Fibroblast of mammary gland (primary cell): ENCODE measurements at regions not wholly inside any gene's neighbourhood (a gene's known extent, or its start where the extent isn't known, plus 50 kb on each side); places are given as distances from the start of the nearest gene placed in this dataset.

Experiments used
- DNase-seq: peaks from one replicate; pipeline ENCODE4 v3.0.0-alpha.2; 2010; ENCODE audit warnings: low read depth
- H3K4me3 ChIP-seq: 2 replicates; pipeline ENCODE4 v1.5.1; 2011; ENCODE audit warnings: low read depth, mild to moderate bottlenecking, low read length, moderate library complexity; ENCODE audit not compliant: control insufficient read depth
- CTCF ChIP-seq: conservative IDR thresholded peaks from 2 replicates; pipeline ENCODE4 v1.5.1; 2011; ENCODE audit warnings: low read depth, low read length, inconsistent platforms; ENCODE audit not compliant: control insufficient read depth, insufficient read depth

GRCh38 chr10:128751284-128751683, 625.1 kb upstream of the MKI67 start:
- no peak for DNase-seq
- TF ChIP-seq CTCF, result no peak
- H3K4me3 ChIP-seq, result no peak overlapping the region

- TF ChIP-seq CTCF, result no peak
- H3K4me3 ChIP-seq, result no peak overlapping the region
- DNase-seq, result no peak
These were observed 625.6 kb upstream of the MKI67 start for GRCh38 chr10:128751851-128752250.

- no peak for TF ChIP-seq CTCF
- no peak for DNase-seq
- H3K4me3 ChIP-seq, result no peak overlapping the region
These were observed 633.0 kb upstream of the MKI67 start for GRCh38 chr10:128759174-128759573.

DNA sequence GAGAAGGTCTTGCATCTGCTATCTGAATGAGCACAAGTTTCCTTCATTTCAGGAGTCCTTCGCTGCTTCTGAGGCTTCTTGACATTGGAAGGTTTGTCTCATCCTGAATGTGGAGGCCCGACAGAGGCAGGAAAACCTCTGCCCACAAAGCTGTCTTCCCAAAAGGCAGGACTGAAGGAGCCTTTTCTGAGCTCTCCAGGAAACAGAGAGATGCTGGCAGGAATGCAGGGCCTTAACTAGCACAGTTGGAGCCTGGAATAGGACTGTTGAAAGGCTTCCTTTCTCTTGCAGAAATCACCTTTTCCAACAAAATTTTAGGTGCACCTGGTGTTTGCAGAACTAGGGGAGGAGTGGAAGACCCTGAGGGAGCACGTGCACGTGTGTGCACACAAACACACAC, 637.4 kb upstream of the MKI67 start:
- H3K4me3 ChIP-seq, result no peak overlapping the region
- TF ChIP-seq CTCF, result no peak
- no peak for DNase-seq

DNA sequence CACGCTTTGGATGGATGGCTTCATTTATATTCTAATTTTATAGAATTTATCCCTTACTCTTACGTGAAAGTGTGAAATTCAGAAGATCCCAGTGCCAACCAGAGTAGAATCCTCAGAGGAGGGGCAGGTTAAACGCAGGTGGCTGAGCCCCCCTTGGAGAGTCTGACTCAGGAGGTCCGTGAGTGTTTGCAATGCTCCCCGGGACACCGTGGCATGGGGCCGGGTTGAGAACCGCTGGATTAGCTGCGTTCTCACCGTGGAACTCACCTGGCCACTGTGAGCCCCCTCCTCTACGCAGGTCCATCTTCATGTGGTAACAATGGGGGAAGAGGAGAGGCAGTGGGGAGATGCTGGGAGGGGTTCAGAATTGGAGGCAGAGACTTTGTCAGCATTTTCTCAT, 638.0 kb upstream of the MKI67 start:
- no peak for DNase-seq
- H3K4me3 ChIP-seq, result no peak overlapping the region
- no peak for TF ChIP-seq CTCF

DNA sequence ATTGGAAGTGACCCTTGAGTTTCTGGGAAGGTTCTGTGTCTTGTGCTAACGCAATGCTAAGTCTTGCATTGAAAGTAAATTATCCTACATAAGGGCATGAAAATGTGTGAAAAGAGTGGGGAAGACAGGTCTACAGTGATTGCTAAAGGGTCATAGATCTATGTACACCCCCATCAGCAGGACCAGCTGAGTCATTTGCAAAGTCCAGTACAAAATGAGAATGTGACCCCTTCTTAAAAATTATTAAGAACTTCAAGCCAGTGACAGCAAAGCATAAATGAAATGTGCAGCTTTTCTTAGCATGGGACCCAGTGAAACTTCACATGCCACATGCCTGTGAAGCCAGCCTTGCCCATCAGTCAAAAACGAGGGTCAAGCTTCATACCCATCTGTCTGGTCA, 640.7 kb upstream of the MKI67 start:
- no peak for DNase-seq
- no peak overlapping the region for H3K4me3 ChIP-seq
- no peak for TF ChIP-seq CTCF

- no peak overlapping the region for H3K4me3 ChIP-seq
These were observed 648.8 kb upstream of the MKI67 start for GRCh38 chr10:128774979-128775378.

More at GRCh38 chr10:128774979-128775378, 648.8 kb upstream of the MKI67 start:
- DNase-seq, result no peak
- TF ChIP-seq CTCF, result no peak
